SJSA1 (cell line): ENCODE measurements at regions not wholly inside any gene's neighbourhood (a gene's known extent, or its start where the extent isn't known, plus 50 kb on each side); places are given as distances from the start of the nearest gene placed in this dataset.

ENCODE experiments used
- DNase-seq, 2 experiments: peaks; one replicate each; pipeline ENCODE4 v3.0.0-alpha.2; 2015 to 2020; ENCODE audit warnings: low spot score in 2 of 2, low read depth in 1 of 2
- H3K27ac ChIP-seq: fragments of 250-450 bp; sonication (Bioruptor Pico); 2 replicates; pipeline ENCODE4 v1.5.1; 2020; ENCODE audit warnings: mild to moderate bottlenecking, moderate library complexity
- H3K27me3 ChIP-seq: fragments of 250-450 bp; sonication (Bioruptor Pico); replicated peaks from 2 replicates; pipeline ENCODE4 v1.5.1; 2020; ENCODE audit warnings: mild to moderate bottlenecking, moderate library complexity
- H3K36me3 ChIP-seq: fragments of 250-450 bp; sonication (Bioruptor Pico); 2 replicates; pipeline ENCODE4 v1.5.1; 2020; ENCODE audit warnings: mild to moderate bottlenecking
- H3K4me1 ChIP-seq: fragments of 250-450 bp; sonication (Bioruptor Pico); replicated peaks from 2 replicates; pipeline ENCODE4 v1.6.1; 2021; ENCODE audit warnings: mild to moderate bottlenecking
- H3K4me3 ChIP-seq: fragments of 250-450 bp; sonication (Bioruptor Pico); 2 replicates; pipeline ENCODE4 v1.5.1; 2020; ENCODE audit warnings: mild to moderate bottlenecking
- H3K9me3 ChIP-seq: fragments of 250-450 bp; sonication (Bioruptor Pico); replicated peaks from 2 replicates; pipeline ENCODE4 v1.5.1; 2020; ENCODE audit warnings: mild to moderate bottlenecking

DNA sequence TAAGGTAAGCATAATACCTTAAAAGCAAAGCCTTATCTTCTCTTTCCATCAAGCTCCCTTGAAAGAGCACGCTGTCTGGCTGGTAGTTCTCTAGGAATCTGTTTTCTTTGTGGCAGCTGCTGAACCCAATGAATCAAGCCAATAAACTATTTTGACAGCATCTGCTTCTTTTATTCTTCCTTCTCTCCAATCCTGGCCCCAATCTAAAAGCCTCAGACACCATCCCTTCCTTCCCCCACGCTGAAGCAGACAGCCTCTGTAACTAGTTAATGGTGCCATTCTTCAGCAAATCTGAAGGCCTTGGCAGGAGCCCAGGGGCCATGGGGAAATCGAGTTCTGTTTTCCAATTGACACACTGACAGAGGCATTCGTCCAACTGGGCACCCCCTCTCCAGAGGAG, 186.6 kb upstream of the LYZL1 start:
- Histone ChIP-seq H3K4me3 (no peak overlapping the region), H3K9me3 (no peaks in the 10 kb centered on the region), H3K36me3 (no peaks in the 10 kb centered on the region), H3K27me3 (no peaks in the 10 kb centered on the region), H3K4me1 (peaks cover 38% of the 10 kb centered on the region), H3K27ac (no peak overlapping the region)
- DNase-seq, result peak in 1 of 2 experiments; percentile 11

DNA sequence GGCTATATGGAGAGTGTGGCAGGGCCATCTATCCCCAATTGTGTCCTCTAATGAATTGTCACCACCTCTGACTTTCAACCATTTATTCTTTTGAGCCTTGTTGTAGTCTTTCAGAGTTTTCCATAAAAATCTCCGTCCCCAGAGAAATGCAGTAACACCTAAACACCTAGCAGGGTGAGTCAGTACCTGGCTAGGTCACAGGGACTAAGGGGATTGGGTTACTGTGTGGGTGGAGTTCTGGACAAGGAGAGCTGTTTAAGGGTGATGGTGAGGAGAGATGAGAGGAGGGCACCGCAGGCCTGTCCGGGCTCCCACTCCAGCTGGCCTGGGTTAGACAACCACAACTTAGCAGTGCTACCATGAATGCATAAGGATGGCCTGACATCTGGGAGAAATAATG, 186.2 kb upstream of the LYZL1 start:
- Histone ChIP-seq H3K4me3 (no peak overlapping the region), H3K36me3 (no peaks in the 10 kb centered on the region), H3K27ac (no peak overlapping the region), H3K9me3 (no peaks in the 10 kb centered on the region), H3K27me3 (no peaks in the 10 kb centered on the region), H3K4me1 (peaks cover 39% of the 10 kb centered on the region)
- no peak for DNase-seq

GRCh38 chr10:29104661-29105399, 184.0 kb upstream of the LYZL1 start:
- Histone ChIP-seq H3K4me3 (no peak overlapping the region), H3K27me3 (no peaks in the 10 kb centered on the region), H3K9me3 (no peaks in the 10 kb centered on the region), H3K4me1 (peaks cover 39% of the 10 kb centered on the region), H3K36me3 (no peaks in the 10 kb centered on the region), H3K27ac (peak overlapping the region; percentile 75)
- DNase-seq, result no peak

GRCh38 chr10:29105516-29106215, 183.2 kb upstream of the LYZL1 start:
- H3K36me3 ChIP-seq, result no peaks in the 10 kb centered on the region
- no peaks in the 10 kb centered on the region for H3K27me3 ChIP-seq
- DNase-seq, result peak; percentile 65 to 96
- H3K4me1 ChIP-seq, result peaks cover 39% of the 10 kb centered on the region
- H3K4me3 ChIP-seq, result no peak overlapping the region
- peak overlapping the region; percentile 75 for H3K27ac ChIP-seq
- H3K9me3 ChIP-seq, result no peaks in the 10 kb centered on the region

GRCh38 chr10:29106287-29106686, 182.6 kb upstream of the LYZL1 start:
- Histone ChIP-seq H3K27me3 (no peaks in the 10 kb centered on the region), H3K27ac (peak overlapping the region; percentile 75), H3K4me3 (no peak overlapping the region), H3K4me1 (peaks cover 39% of the 10 kb centered on the region), H3K9me3 (no peaks in the 10 kb centered on the region), H3K36me3 (no peaks in the 10 kb centered on the region)
- no peak for DNase-seq

DNA sequence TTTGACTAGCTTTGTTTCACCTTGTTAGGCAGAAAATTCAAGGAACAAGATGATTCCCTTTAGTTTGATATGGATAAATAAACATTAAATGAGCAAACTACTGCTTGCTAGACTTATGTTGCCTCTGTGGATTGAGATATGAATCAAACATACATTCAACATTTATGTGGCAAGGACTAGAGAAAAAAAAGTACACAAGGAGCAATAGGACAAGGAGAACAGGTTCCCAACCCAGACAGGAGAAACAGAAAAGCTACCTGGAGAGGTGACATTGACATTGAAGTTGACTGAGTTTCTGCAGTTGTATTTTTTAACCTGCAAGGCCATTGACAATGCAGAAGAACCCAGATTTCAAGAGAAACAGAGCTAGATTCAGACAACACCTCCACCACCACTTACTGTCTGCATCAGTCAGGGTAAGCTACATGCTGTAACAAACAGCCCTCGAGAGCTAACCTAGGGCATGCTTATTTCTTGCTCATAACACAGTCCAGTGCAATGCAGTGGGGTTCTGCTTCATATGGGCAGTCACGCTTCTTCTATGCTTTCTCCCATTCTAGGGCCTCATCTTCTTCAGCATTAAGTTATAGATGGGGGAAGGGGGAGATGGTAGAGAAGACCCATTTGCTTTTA, 180.9 kb upstream of the LYZL1 start:
- H3K36me3 ChIP-seq, result no peaks in the 10 kb centered on the region
- H3K27ac ChIP-seq, result no peak overlapping the region
- DNase-seq, result no peak
- H3K27me3 ChIP-seq, result no peaks in the 10 kb centered on the region
- H3K4me3 ChIP-seq, result no peak overlapping the region
- no peaks in the 10 kb centered on the region for H3K9me3 ChIP-seq
- H3K4me1 ChIP-seq, result peaks cover 30% of the 10 kb centered on the region

DNA sequence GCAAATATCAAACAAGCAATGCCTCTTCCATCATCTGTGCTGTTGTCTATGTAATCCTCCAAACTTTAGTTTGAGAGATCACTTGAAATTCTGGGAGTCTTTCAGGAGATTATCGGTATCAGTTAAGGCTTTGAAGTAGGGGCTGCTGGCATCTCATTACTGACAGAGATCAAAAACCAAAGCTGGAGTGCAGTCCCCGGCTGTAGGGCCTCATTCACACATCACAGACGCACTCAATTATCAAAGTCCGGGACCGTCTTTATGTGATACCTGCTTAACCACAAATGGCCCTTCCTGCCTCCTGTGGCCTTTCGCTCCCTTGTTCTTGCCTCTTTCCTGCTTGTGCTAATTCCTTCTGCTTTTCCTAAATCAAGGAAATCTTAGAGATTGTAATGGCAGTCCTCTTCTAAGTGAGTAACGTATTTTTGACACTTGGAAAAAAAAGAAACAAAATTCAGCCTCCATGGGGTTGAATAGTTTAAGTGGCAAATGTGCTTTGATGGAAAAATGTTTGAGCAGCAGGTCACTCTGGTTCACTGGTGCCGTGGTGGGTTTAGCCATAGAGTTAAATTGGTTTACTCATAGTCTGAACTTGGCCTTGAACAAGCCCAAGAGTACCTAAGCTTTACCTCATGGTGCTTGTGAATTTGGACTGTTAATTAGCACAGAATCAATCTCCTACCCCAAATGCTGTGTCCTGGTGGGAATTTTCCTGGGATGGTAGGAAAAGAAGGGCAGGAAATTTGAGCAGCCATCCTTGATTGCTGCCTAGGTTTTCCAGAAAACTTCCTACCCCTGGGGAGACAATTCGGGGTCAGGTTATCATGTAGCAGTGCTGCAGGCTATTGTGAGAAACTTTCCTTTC, 178.9 kb upstream of the LYZL1 start:
- no peaks in the 10 kb centered on the region for H3K27me3 ChIP-seq
- H3K9me3 ChIP-seq, result no peaks in the 10 kb centered on the region
- H3K4me1 ChIP-seq, result peaks cover 23% of the 10 kb centered on the region
- DNase-seq, result no peak
- no peaks in the 10 kb centered on the region for H3K36me3 ChIP-seq
- H3K27ac ChIP-seq, result no peak overlapping the region
- no peak overlapping the region for H3K4me3 ChIP-seq

DNA sequence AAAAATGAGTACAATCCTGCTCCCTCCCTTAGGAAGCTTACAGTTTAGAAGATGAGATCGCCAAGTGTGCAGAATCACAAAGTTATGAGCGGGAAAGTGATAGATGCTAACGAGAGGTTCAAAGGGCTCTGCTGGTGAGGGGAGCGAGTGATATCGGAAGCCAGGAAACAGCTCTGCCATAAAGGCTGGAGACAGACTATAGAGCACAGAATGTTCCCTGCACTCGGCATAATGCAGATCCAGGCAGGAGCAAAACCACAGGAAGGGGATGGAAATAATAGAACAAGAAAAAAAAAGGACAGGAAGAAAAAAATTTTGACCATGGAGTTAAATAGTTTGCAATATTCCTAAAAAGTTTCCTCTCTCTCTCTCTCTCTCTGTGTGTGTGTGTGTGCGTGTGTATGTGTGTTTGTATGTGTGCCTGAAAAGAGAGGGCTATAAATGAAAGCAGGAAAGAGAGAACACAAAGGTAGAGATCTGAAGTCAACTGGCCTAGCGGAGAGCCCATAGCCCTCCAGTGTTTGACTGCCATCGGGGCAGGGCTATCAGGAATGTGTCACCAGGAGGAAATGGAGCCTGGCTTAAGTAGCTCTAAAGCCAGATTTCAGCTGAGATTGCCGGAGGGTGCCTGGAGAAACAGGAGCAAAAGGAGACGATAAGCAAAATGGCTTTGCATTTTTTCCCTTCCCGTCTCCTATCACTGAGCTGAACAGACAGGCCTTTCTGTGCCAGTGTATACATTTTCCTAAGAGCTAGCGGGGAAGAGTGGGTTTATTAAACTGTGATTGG, 175.8 kb upstream of the LYZL1 start:
- no peak for DNase-seq
- H3K4me3 ChIP-seq, result no peak overlapping the region
- no peaks in the 10 kb centered on the region for H3K4me1 ChIP-seq
- no peak overlapping the region for H3K27ac ChIP-seq
- peaks cover 2% of the 10 kb centered on the region for H3K9me3 ChIP-seq
- no peaks in the 10 kb centered on the region for H3K27me3 ChIP-seq
- H3K36me3 ChIP-seq, result no peaks in the 10 kb centered on the region

- Histone ChIP-seq H3K4me1 (no peaks in the 10 kb centered on the region), H3K9me3 (peaks cover 3% of the 10 kb centered on the region), H3K4me3 (no peak overlapping the region), H3K36me3 (no peaks in the 10 kb centered on the region), H3K27ac (no peak overlapping the region), H3K27me3 (no peaks in the 10 kb centered on the region)
- DNase-seq, result no peak
Measured at GRCh38 chr10:29113616-29113945, 175.3 kb upstream of the LYZL1 start.

GRCh38 chr10:29114141-29114540, 174.7 kb upstream of the LYZL1 start:
- no peak overlapping the region for H3K27ac ChIP-seq

GRCh38 chr10:29117781-29118180, 171.1 kb upstream of the LYZL1 start:
- Histone ChIP-seq H3K36me3 (no peaks in the 10 kb centered on the region), H3K4me3 (no peak overlapping the region), H3K27me3 (no peaks in the 10 kb centered on the region), H3K27ac (no peak overlapping the region), H3K4me1 (peaks cover 31% of the 10 kb centered on the region), H3K9me3 (peaks cover 3% of the 10 kb centered on the region)
- DNase-seq, result no peak

More at GRCh38 chr10:29114141-29114540, 174.7 kb upstream of the LYZL1 start:
- Histone ChIP-seq H3K4me3 (no peak overlapping the region), H3K27me3 (no peaks in the 10 kb centered on the region), H3K9me3 (peaks cover 3% of the 10 kb centered on the region), H3K4me1 (peaks cover 3% of the 10 kb centered on the region), H3K36me3 (no peaks in the 10 kb centered on the region)
- DNase-seq, result no peak

- H3K9me3 ChIP-seq, result peaks cover 3% of the 10 kb centered on the region
- no peaks in the 10 kb centered on the region for H3K27me3 ChIP-seq
- no peaks in the 10 kb centered on the region for H3K36me3 ChIP-seq
- peak overlapping the region; percentile 43 for H3K27ac ChIP-seq
- DNase-seq, result peak; percentile 85 to 89
- H3K4me3 ChIP-seq, result no peak overlapping the region
- H3K4me1 ChIP-seq, result peaks cover 31% of the 10 kb centered on the region
Measured at GRCh38 chr10:29119374-29119773, 169.5 kb upstream of the LYZL1 start.

GRCh38 chr10:29120216-29120615, 168.7 kb upstream of the LYZL1 start:
- no peak overlapping the region for H3K4me3 ChIP-seq

More at GRCh38 chr10:29120216-29120615, 168.7 kb upstream of the LYZL1 start:
- Histone ChIP-seq H3K27me3 (no peaks in the 10 kb centered on the region), H3K9me3 (peaks cover 3% of the 10 kb centered on the region), H3K4me1 (peaks cover 31% of the 10 kb centered on the region), H3K27ac (peak overlapping the region; percentile 43), H3K36me3 (no peaks in the 10 kb centered on the region)
- DNase-seq, result peak; percentile 77 to 85
